Epidermal melanocyte (primary cell): ENCODE measurements at regions not wholly inside any gene's neighbourhood (a gene's known extent, or its start where the extent isn't known, plus 50 kb on each side); places are given as distances from the start of the nearest gene placed in this dataset.
A peak's percentile ranks its signal among the peaks of the same experiment; 100 is the strongest.

Experiments
- DNase-seq: peaks from one replicate; pipeline ENCODE4 v3.0.0; 2011; ENCODE audit warnings: low spot score; ENCODE audit not compliant: insufficient read length

DNA sequence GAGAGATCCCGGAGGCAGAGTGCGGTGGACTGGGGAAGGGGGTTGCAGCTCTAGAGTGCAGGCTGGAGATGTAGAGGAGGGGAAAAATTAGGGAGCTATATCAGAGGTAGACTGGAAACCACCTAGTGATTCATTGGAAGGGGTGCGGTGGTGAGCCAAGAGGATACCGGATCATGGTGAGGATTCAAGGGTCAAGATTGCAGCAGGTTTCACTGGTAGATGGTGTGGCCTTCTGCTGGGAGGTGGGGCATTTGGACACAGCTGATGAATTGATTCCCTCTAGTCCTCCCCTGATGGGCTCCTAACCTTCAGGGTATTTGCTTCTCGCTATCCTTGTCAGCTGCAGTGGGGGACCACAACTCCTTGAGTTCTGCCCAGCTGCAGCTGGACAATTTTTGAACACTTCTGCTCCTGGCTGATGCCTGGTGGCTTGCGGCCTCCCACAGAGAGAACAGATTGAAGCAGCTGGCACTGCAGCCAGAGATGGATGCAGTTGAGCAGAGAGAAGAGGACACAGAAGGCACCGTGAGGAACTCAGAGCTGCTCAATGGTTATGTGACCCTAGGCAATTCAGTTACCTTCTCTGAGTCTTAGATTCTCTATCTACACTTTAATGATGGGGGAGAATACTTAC lies 134.4 kb upstream of the ABCA1 start:
- no peak for DNase-seq

DNA sequence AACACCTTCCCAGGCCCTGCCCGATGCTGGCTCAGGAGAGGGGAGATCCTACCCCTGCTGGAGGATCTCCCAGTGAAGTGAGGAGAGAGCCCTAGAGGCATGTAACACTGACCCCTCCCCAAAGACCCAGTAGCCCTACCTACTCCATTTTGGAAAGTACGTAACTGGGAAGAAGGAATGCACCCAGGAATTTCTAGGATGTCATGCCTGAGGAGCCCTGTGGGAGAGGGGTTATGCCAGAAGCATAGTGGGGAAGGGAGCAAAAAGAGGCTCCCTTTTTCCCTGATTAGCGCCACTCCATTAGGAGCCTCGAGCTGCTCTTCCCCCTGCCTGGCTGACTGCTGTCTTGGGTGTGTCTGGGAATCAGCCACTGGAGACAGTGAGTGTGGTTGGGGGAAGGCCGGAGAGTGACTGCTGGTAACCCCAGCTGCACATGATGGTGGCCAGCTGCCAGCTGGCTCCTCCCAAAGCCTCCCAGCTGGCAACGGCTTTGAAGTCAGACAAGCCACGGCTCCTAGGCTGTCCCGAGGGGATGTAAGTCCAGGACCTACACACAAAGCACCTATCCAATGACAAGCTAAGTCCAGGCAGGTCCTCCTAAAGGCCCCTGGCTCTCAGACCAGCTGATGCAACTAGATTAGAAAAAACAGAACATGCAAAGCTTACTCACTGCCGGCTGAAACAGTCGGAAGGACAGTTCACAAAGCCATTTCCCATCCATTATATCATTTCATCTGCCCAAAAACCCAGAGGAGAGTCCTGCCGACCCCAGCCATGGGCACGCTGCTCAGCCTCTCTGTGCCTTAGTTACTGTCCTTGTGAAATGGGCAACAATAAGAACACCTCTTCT lies 136.5 kb upstream of the ABCA1 start:
- DNase-seq, result peak; percentile 83

DNA sequence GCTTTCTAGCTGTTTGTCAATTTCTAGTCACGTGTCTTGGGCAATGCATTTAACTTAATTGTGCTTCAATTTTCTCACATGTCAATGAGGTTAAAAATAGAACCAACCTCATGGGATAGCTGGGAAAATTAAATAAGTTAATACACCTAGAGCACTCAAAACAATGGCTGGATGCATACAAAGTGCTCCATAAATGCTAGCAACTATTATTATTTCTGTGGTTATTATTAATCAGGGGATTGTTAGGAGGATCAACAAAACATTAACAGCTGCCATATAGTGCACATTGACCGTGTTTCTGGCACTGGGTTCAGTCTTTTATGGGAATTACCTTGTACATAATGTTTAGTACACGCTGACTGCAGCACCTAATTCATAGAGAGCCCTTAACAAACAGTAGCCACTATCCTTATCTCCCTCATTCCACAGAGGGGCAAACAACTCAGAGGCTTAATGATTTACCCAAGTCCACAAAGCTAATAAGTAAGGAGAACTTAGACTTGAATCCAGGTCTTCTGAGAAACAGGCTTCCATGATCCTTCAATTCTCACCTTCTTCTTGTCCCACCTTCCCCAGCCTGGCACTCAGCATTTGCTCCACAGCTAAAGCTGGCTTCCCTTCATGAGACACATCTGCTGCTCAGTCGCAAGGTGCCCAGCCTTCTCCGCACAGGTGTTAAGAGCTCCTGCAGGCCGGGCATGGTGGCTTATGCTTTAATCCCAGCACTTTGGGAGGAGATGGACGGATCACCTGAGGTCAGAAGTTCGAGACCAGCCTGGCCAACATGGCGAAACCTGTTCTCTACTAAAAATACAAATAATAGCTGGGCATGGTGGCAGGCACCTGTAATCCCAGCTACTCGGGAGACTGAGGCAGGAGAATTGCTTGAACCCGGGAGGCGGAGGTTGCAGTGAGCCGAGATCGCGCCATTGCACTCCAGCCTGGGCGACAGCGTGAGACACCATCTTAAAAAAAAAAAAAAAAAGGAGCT lies 137.4 kb upstream of the ABCA1 start:
- no peak for DNase-seq

DNA sequence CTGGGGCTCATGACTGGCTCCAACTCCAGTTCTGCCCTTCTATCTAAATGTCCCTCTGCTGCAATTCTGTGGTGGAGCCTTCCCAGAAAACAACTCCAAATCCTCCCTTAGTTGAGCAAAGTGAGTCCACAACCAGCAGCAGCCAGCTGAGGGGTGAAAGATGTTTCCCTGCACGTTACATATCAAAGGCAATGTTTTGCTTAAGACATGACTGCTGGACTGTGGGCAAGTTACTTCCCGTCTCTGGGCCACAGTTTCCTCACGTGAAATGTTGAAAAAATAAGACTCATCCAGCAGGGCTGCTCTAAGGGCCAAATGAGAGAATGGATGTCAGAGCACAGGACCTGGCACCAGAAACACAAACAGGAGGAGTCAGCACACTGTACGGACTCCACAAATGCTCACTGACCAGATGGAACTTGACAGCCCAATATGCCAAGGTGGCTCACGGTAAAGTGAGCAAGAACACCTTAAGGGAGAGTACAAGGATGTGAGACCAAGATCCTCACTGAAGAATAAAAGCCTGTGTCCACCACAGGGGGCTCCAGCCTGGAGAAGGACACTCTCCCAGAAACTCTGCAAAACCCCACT lies 138.4 kb upstream of the ABCA1 start:
- DNase-seq, result no peak

GRCh38 chr9:105067895-105068580 lies 140.1 kb upstream of the ABCA1 start:
- no peak for DNase-seq

GRCh38 chr9:105069285-105069684 lies 141.3 kb upstream of the ABCA1 start:
- no peak for DNase-seq

DNA sequence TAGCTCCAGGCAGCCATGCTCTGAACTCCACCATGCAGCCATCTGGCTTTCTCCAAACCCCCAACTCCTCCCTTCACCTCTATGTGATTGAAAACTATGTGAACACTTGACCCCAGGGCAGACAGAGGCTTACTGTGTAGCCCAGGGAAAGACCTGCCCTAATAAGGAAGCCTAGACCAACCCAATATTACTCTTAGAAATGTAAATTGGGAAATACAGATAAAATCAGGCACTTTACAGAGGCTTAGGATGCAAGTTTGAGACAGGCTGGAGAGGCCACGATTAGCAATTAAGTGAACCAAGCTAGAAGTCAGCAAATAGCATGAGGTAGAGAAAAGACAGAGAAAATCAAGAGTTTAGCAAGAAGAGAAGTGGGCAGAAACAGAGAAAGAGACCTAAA lies 141.7 kb upstream of the ABCA1 start:
- DNase-seq, result no peak

DNA sequence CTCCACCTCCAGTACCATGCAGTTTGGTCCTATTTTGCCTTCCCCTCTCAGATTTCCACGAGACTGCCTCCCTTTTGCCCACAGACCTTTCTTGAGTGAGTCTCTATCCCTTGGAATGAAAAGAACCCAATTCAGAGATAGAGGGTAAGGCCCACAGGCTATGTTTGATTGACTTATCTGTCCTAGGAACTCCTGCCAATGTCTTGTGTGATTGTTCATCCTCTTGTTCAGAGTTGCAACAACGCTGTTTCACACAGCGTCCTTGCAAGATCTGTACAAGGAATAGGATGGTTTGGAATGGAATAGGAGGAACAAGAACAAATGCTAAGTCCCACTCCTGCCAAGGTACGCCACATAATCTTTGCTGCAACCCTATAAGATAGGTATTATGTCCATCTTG lies 142.2 kb upstream of the ABCA1 start:
- no peak for DNase-seq

GRCh38 chr9:105072476-105072875 lies 144.5 kb upstream of the ABCA1 start:
- DNase-seq, result no peak

DNA sequence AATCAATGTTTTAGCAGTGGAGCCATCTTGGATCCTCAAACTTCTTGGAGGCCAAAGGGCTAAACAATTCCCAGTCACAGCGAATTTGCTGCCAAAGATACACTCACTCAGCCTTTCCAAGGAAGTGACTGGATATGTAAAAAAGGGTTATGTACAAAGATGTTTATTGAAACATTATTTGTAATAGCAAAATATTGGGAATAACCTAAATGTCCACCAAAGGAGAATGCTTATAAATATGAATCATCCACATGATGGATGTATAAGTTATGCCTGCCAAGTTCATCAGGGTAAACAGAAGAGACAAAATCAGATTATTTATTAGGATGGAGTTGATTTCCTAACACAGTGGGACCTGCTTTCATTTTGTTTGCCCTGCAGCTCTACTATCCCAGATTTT lies 145.2 kb upstream of the ABCA1 start:
- DNase-seq, result no peak

- DNase-seq, result no peak
Measured at GRCh38 chr9:105074491-105074890, 146.5 kb upstream of the ABCA1 start.

DNA sequence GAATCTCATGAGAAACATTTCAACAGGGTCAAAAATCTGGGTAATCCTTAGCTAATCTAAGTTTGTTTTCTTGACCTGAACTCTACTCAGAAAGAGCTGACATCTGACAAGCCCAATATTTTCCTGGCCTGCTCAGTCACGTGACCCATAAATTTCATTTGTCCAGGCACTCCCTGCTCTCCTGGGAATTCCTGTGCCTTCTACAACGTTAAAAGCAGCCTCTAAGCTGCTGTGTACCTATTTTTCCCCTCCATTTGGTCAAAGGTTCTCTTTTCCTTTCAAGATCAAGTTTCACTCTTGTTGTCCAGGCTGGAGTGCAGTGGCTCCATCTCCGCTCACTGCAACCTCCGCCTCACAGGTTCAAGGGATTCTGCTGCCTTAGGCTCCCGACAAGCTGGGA lies 148.8 kb upstream of the ABCA1 start:
- no peak for DNase-seq

GRCh38 chr9:105079457-105079856 lies 151.5 kb upstream of the ABCA1 start:
- no peak for DNase-seq

DNA sequence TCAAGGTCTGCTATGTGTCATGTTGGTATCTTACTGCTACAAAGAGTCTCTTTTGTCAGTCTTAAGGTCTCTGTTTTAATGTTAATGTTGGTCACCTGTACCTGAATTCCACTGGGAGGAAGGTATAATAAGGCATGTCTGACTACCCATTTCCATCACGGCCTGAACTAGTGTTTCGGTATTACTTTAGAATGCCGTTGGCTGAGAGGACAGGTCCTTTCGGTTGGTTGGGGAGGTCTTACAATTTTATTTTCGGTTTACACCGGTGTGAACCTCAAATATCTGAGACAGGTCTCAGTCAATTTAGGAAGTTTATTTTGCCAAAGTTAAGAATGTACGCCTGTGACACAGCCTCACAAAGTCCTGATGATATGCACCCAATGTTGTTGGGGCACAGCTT lies 154.9 kb upstream of the ABCA1 start:
- no peak for DNase-seq

DNA sequence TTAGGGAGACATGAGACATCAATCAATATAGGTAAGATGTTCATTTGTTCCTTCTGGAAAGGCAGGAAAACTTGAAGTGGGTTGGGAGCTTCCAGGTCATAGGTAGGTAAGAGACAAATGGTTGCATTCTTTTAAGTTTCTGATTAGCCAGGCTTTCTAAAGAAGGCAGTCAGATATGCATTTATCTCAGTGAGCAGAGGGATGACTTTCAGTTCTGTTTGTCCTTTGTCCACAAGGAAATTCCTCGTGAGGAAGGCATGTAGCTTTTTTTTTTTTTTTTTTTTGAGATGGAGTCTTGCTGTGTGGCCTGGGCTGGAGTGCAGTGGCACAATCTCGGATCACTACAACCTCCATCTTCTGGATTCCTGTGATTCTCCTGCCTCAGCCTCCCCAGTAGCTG lies 155.3 kb upstream of the ABCA1 start:
- no peak for DNase-seq

DNA sequence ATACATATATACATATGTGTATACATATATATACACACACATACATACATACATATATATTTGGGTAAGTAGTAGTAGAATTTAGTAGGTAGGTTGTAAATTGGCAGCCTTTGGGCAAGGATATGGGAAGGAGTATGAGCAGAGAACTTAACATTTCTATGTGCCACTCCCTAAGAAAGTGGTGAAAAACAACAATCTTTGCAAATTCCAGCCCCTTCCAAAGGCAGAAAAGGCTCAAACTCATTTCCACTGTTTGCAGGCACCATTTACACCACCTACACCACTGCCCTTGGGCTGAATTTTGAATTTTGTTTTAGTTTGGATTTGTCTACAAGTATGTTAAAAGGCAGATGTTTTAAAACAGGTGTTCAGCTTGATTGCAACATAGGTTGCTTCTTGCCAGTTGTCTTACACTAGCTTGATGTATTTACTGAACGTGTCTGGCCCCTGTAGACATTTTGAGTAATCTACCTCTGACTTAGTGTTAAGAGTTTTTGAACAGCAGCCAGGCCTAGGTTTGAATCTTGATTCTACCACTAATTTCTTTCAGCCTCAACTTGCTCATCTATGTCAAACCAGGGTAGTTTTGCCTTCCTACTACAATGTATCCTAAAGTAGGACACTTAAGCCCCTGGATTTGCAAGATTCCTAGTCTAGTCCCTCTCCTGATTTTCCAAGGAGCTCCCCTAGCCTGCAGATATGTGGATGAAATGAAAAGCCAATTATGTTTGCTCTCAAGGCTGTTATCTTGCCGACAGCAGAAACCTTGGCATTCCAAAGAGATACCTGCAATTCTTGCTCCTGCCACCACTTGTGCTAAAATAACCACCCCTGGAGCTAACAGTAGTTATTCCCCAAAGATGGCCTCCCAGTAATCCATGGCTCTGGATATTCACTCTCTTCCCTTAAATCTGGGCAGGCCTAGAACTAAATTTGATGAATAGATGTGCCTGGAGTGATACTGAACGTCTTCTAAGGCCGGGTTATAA lies 156.2 kb upstream of the SLC44A1 start:
- no peak for DNase-seq

DNA sequence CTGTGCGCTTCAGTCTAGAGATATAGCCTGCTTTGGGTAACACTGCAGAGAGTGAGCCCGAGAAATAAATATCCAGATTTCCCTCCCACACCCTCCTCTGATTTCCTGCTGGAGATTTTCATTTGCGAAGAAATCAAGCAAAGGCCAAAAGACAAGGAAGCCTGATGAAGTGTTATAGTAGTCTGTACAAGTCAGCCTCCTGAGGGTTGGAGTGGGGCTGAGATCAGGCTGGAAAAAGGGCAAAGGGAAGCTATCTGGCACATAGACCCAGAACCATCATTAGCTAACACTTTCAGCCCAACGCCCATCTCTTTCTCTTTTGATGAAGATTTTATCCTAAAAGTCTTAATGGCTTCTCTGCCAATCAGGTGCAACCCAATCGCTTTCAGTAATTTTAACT lies 154.6 kb upstream of the SLC44A1 start:
- DNase-seq, result no peak

DNA sequence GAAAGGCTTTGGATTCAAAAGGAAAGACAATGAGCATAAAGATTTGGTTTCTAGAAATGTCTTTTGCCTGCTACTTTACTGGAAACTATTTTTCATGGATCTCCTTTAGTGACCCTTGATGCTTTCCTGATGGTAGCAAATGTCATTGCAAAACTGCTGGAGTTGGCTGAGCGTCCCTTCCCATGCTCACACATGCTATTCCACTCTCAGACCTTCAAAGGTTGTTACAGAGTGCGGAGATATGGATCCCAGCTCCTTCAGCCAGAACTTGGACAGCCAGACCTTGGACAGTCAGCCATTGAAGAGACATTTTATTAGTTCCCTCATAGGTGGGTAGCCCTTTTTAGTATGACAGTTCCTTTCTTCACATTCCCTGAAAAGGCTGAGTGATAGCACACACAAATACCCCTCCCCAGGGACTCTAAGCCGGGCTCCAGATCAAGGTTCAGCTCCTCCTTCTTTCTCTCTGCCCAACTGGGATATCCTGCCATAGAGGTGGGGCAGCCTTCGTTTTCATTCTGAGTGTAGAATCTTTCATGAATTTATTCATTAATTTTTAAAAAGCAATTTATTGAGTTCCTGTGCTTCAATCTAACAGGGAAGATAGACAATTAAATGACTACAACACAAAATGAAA lies 153.3 kb upstream of the SLC44A1 start:
- no peak for DNase-seq

DNA sequence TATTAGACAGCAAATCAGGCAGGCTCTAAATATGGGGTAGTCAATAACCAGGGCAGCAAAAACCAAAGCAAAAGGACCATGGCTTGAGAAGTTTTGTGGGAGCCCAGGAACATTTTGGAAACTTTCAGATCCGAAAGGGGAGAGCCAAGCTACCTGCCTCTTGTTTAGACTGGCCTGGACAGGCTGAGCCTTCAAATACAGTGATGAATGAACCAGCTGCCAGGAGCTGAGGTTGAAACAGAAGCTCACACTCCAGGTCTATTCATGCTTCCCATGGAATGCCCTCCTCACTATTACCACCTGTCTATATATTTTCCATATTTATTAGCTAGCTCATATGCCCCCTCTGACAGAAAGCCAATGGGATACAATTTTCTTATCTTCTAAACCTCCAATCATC lies 150.8 kb upstream of the SLC44A1 start:
- DNase-seq, result no peak
